HK-2 (cell line): ENCODE measurements at regions not wholly inside any gene's neighbourhood (a gene's known extent, or its start where the extent isn't known, plus 50 kb on each side); places are given as distances from the start of the nearest gene placed in this dataset.

Experiments
- DNase-seq: peaks from one replicate; pipeline ENCODE4 v3.0.0-alpha.2; 2018; ENCODE audit not compliant: unreplicated experiment

- DNase-seq: no peak
These were observed 206.3 kb downstream of the THBS2 start for GRCh38 chr6:169047345-169047744.

GRCh38 chr6:169046483-169047192, 207.0 kb downstream of the THBS2 start:
- DNase-seq: no peak

GRCh38 chr6:169046021-169046420, 207.6 kb downstream of the THBS2 start:
- DNase-seq: no peak

- no peak for DNase-seq
These were observed 208.2 kb downstream of the THBS2 start for GRCh38 chr6:169045486-169045885.

- no peak for DNase-seq
These were observed 209.0 kb downstream of the THBS2 start for GRCh38 chr6:169044381-169045230.

GRCh38 chr6:169042061-169042460, 211.6 kb downstream of the THBS2 start:
- DNase-seq: no peak

GRCh38 chr6:169041078-169041477, 212.6 kb downstream of the THBS2 start:
- no peak for DNase-seq

GRCh38 chr6:169038691-169039090, 215.0 kb downstream of the THBS2 start:
- no peak for DNase-seq

- no peak for DNase-seq
These were observed 218.0 kb downstream of the THBS2 start for GRCh38 chr6:169035385-169036240.

GRCh38 chr6:169034516-169035167, 219.0 kb downstream of the THBS2 start:
- DNase-seq: no peak

GRCh38 chr6:169029861-169030260, 223.8 kb downstream of the THBS2 start:
- DNase-seq: no peak

- no peak for DNase-seq
These were observed 225.3 kb downstream of the THBS2 start for GRCh38 chr6:169028343-169028742.

GRCh38 chr6:169026175-169026574, 227.5 kb downstream of the THBS2 start:
- DNase-seq: no peak

GRCh38 chr6:169024047-169024660, 229.5 kb downstream of the THBS2 start:
- no peak for DNase-seq

GRCh38 chr6:169023161-169023874, 230.3 kb downstream of the THBS2 start:
- no peak for DNase-seq

GRCh38 chr6:169022079-169022478, 231.6 kb downstream of the THBS2 start:
- no peak for DNase-seq

- no peak for DNase-seq
These were observed 232.8 kb downstream of the THBS2 start for GRCh38 chr6:169020821-169021220.

- DNase-seq: no peak
These were observed 233.7 kb downstream of the THBS2 start for GRCh38 chr6:169019727-169020491.

- no peak for DNase-seq
These were observed 234.5 kb downstream of the THBS2 start for GRCh38 chr6:169019111-169019510.

- no peak for DNase-seq
These were observed 236.9 kb downstream of the THBS2 start for GRCh38 chr6:169016758-169017157.
